ENCODE measurements at regions not wholly inside any gene's neighbourhood (a gene's known extent, or its start where the extent isn't known, plus 50 kb on each side); places are given as distances from the start of the nearest gene placed in this dataset.

DNA sequence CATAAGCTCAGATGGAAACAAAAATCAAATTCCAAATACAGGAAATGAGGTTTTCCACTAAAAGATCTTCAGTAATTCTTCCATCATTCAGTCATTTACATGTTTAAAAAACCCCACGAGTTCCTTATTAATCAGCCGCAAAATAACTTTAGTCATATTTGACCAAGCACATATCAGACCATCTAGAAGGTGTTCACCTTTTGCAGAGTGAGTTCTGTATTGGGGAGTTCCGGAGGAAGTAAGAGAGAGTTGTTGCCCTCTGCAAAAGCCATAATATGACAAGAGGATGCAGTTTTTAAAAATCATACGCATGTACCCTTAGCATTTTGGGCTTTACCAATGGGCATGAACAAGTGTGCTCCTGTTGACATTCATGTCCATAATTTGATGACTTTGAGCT is 61.6 kb downstream of the CCR1 start:
- TF ChIP-seq, protein P1, sequence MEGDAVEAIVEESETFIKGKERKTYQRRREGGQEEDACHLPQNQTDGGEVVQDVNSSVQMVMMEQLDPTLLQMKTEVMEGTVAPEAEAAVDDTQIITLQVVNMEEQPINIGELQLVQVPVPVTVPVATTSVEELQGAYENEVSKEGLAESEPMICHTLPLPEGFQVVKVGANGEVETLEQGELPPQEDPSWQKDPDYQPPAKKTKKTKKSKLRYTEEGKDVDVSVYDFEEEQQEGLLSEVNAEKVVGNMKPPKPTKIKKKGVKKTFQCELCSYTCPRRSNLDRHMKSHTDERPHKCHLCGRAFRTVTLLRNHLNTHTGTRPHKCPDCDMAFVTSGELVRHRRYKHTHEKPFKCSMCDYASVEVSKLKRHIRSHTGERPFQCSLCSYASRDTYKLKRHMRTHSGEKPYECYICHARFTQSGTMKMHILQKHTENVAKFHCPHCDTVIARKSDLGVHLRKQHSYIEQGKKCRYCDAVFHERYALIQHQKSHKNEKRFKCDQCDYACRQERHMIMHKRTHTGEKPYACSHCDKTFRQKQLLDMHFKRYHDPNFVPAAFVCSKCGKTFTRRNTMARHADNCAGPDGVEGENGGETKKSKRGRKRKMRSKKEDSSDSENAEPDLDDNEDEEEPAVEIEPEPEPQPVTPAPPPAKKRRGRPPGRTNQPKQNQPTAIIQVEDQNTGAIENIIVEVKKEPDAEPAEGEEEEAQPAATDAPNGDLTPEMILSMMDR (conservative IDR thresholded peaks at IDR 0.05; ENCODE audit: low read depth, low read length) = no peak
- H3K4me3 ChIP-seq (ENCODE audit: low read length) = no peak overlapping the region
- DNase-seq (ENCODE audit: low read depth) = no peak

DNA sequence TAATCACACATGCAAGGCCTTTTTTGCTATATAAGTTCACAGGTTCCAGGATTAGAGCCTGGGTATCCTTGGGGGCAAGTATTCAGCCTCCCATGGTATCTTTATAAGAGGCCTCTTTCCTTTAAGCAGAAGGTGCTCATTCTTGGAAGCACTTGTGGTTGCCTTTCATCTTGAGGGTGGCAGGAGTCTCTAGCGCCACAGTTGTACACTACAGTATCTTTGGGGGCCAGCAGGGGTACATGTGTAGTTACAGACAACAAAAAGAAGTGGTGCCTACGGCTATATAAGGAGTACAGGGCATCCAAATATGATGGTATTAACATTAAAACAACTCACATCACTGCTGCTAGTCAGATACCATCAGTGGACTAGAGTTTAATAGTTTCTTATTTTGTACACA is 62.1 kb downstream of the CCR1 start:
- TF ChIP-seq, protein P1 (conservative IDR thresholded peaks at IDR 0.05; ENCODE audit: low read depth, low read length) = no peak
- no peak overlapping the region for H3K4me3 ChIP-seq (ENCODE audit: low read length)

DNA sequence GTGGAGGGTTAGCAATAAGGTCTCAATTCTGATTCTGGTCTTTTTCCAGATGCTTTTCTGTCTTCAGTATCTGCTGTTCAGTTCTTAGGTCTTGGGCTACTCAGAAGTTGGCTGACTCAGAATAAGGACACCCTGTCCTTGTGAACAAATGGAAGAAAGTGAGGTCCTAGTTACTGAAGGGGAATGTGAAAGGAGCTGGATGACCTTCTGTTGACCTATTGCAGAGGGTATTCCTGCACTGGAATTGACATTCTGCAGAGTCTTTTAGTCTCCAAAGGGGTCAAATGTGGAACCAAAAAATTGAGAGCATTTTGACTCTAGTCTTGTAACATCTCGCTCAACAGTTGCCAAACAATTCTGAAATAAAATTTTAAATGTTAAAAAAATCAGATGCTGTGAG is 63.0 kb downstream of the CCR1 start:
- TF ChIP-seq, protein P1 (conservative IDR thresholded peaks at IDR 0.05; ENCODE audit: low read depth, low read length) = no peak
- H3K4me3 ChIP-seq (ENCODE audit: low read length) = no peak overlapping the region
- no peak for DNase-seq (ENCODE audit: low read depth)

More for the DNA sequence above, 62.1 kb downstream of the CCR1 start:
- no peak for DNase-seq (ENCODE audit: low read depth)

DNA sequence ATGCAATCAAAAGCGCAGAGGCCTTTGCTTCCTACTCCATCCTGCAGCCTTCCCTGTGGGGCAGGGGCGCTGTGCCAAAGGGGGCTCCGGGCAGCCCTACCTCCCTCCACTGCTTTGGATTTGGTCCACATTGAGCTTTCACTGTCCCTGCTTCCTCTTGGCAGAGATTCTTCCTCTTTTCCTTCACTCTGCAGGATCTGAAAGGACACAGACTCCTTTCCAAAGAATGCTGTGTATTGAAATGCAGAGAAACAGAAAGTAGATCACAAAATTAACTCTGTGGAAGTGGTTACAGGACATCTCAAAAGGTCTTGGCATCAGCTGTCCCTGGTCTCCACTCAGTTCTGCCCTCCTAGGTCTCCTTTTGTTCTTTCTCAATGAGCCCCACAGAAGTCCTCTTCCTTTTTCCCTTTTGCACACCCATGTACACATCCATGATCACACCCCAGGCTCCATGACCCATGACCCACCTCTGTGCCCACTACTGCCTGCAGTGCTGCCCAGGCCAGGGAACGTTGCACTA is 64.1 kb downstream of the CCR1 start:
- no peak overlapping the region for H3K4me3 ChIP-seq (ENCODE audit: low read length)
- DNase-seq (ENCODE audit: low read depth) = no peak
- TF ChIP-seq, protein P1 (conservative IDR thresholded peaks at IDR 0.05; ENCODE audit: low read depth, low read length) = no peak

DNA sequence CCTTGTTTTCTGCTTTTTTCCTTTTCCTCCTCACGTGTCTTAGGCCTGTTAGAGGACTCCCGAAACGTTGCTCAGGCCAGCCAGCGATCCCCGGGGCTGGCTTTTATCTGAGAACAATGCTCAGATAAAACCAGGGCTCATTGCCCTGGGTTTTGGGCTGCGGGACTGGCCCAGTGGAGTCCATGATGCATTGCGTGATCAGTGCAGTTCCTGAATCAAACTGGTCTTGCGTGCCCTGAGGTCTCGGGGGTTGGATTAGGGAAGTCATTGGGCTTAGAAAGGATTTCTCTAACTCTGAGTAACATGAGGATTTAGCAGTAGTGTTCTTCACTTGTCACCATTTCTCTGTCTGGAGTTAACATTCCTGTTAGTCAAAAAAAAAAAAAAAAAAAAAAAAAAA is 66.3 kb downstream of the CCR1 start:
- TF ChIP-seq, protein P1 (conservative IDR thresholded peaks at IDR 0.05; ENCODE audit: low read depth, low read length) = no peak
- no peak for DNase-seq (ENCODE audit: low read depth)
- H3K4me3 ChIP-seq (ENCODE audit: low read length) = no peak overlapping the region

DNA sequence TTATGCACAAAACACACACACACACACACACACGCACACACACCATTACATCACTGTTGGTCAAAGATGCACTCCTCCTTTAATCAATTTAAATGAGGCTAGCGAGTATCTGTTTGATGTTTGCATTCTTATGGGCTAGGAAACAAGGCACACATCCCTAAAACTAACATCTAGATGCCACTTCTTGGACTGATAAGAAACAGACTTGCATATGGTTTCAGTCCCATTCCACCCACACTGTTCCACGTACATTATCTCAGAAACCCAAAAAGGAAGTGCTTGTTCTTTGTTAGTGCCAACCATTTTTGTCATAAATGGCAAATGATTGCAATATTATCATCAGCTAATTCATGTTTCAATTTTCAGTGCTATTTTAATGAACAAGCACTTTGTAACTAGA is 69.5 kb downstream of the CCR1 start:
- DNase-seq (ENCODE audit: low read depth) = no peak
- TF ChIP-seq, protein P1 (conservative IDR thresholded peaks at IDR 0.05; ENCODE audit: low read depth, low read length) = no peak
- no peak overlapping the region for H3K4me3 ChIP-seq (ENCODE audit: low read length)

DNA sequence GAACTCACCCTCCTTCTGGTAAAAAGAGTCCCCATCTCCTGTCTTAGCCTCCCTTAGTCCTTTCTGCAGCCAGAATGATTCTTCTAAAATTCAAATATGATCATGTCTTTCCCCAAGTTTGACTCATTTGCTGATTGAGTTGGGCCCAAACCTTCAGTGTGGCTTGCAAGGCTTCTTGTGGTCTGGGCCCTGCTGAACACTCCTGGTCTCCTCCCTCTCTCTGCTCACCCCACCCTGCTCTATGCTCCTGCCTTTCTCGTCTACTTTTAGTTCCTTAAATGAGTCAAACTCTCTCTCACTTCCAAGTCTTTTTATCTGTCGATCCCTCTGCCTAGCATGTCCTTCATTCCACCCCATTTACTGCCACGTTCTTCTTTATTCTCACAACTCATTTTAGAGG is 72.6 kb downstream of the CCR1 start:
- no peak overlapping the region for H3K4me3 ChIP-seq (ENCODE audit: low read length)
- no peak for DNase-seq (ENCODE audit: low read depth)
- TF ChIP-seq, protein P1 (conservative IDR thresholded peaks at IDR 0.05; ENCODE audit: low read depth, low read length) = no peak

All from retinal pigment epithelial cell (primary cell).